ENCODE measurements at regions not wholly inside any gene's neighbourhood (a gene's known extent, or its start where the extent isn't known, plus 50 kb on each side); places are given as distances from the start of the nearest gene placed in this dataset.

DNA sequence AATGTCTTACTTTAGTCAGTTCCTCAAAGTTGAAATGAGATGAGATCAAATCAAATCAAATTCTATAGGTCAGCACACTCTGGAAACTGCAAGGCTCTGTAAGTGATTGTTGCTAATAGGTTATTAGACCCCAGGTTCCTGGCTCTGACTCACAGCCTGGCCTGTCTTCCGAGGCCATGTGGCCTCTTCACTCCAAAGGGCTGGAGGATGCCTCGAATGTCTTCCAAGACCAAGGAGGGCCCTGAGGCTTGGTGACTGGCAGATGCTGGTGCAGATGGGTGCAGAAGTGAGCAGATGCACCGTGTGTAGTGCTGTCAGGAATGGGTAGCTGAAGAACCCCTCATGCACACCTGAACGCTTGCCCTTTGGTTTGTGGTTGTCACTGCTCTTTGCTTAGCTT is 113.4 kb downstream of the MAB21L3 start (continued):
- TF ChIP-seq, protein P1, sequence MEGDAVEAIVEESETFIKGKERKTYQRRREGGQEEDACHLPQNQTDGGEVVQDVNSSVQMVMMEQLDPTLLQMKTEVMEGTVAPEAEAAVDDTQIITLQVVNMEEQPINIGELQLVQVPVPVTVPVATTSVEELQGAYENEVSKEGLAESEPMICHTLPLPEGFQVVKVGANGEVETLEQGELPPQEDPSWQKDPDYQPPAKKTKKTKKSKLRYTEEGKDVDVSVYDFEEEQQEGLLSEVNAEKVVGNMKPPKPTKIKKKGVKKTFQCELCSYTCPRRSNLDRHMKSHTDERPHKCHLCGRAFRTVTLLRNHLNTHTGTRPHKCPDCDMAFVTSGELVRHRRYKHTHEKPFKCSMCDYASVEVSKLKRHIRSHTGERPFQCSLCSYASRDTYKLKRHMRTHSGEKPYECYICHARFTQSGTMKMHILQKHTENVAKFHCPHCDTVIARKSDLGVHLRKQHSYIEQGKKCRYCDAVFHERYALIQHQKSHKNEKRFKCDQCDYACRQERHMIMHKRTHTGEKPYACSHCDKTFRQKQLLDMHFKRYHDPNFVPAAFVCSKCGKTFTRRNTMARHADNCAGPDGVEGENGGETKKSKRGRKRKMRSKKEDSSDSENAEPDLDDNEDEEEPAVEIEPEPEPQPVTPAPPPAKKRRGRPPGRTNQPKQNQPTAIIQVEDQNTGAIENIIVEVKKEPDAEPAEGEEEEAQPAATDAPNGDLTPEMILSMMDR (IDR thresholded peaks at IDR 0.05), result no peak
- TF ChIP-seq SIN3A (IDR thresholded peaks at IDR 0.05; ENCODE audit: borderline replicate concordance, low read depth, low read length) (no peak), FOXM1 (IDR thresholded peaks at IDR 0.05; ENCODE audit: low read depth) (no peak), ELF1 (IDR thresholded peaks at IDR 0.05) (no peak), FOXJ3 (CRISPR knock-in tag; IDR thresholded peaks at IDR 0.05) (no peak)
- TF ChIP-seq, protein P2, sequence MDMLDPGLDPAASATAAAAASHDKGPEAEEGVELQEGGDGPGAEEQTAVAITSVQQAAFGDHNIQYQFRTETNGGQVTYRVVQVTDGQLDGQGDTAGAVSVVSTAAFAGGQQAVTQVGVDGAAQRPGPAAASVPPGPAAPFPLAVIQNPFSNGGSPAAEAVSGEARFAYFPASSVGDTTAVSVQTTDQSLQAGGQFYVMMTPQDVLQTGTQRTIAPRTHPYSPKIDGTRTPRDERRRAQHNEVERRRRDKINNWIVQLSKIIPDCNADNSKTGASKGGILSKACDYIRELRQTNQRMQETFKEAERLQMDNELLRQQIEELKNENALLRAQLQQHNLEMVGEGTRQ (IDR thresholded peaks at IDR 0.05; ENCODE audit: borderline replicate concordance, low read depth, low read length), result no peak

DNA sequence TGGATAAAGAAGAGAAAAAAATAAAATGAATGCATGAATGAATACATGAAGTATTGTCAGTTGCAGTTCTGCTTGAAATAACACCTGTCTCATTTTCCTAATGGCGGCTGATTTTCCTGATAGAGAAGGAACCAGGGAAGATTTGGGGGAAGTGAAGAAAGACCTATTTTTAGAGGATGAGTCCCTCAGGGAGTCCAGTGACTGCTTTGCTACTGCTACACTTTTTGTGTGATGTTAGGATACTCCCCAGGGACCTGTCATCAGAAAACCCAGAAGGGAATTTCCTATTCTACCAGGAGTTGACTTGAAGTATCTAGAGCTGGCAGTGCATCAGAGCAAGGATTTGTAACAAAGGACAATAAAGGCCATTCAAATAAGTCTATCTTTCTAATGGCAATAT is 114.8 kb downstream of the MAB21L3 start:
- DNase-seq, result no peak
- H3K4me2 ChIP-seq, result no peak overlapping the region
- H3K27me3 ChIP-seq (ENCODE audit: insufficient read depth), result no peaks in the 10 kb centered on the region
- H4K20me1 ChIP-seq (ENCODE audit: insufficient read depth), result no peaks in the 10 kb centered on the region
- H2AFZ ChIP-seq (ENCODE audit: low read depth), result no peak overlapping the region
- H3K36me3 ChIP-seq (replicated peaks in 1 of 2; ENCODE audit: control insufficient read depth in 1 of 2, insufficient read depth in 2 of 2, low read length in 1 of 2), result no peaks in the 10 kb centered on the region
- H3K9ac ChIP-seq, result no peak overlapping the region
- H3K4me1 ChIP-seq (ENCODE audit: control insufficient read depth in 1 of 2, insufficient read depth in 2 of 2, low read depth in 1 of 2, low read length in 1 of 2), result peaks cover 0 to 5% of the 10 kb centered on the region in 2 experiments; a peak in 1 of 4 replicates
- ChIA-PET POLR2A (no interaction called here), CTCF (interaction anchor here (1.0 to 1.8 kb wide), 2 partner anchors 87 to 259 kb away, joined by 4 read pairs; no protein-coding TSS in a partner anchor)
- WGBS (ENCODE audit: low lambda C conversion rate), result 84% methylated on average over 1 of the region's 1 CpG
- TF ChIP-seq GABPA (IDR thresholded peaks at IDR 0.05; ENCODE audit: low read depth), result no peak
- no peak for TF ChIP-seq JUND (IDR thresholded peaks at IDR 0.05)
- no peak for TF ChIP-seq GATA2 (CRISPR knock-in tag; IDR thresholded peaks at IDR 0.05)
- no peak for TF ChIP-seq RCOR1 (IDR thresholded peaks at IDR 0.05; ENCODE audit: low read length)
- no peak for TF ChIP-seq RXRA (IDR thresholded peaks at IDR 0.05; ENCODE audit: borderline replicate concordance, low read depth)
- TF ChIP-seq, protein P3, sequence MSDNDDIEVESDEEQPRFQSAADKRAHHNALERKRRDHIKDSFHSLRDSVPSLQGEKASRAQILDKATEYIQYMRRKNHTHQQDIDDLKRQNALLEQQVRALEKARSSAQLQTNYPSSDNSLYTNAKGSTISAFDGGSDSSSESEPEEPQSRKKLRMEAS (IDR thresholded peaks at IDR 0.05; ENCODE audit: low read depth), result no peak
- no peak for TF ChIP-seq ELF1 (IDR thresholded peaks at IDR 0.05)
- no peak for TF ChIP-seq NRF1 (IDR thresholded peaks at IDR 0.05; ENCODE audit: low read depth, low read length)
- TF ChIP-seq, protein P1 (IDR thresholded peaks at IDR 0.05), result no peak
- no peak for TF ChIP-seq FOSL2 (IDR thresholded peaks at IDR 0.05; ENCODE audit: borderline replicate concordance, low read depth)
- no peak for TF ChIP-seq YY1 (IDR thresholded peaks at IDR 0.05; ENCODE audit: low read depth)
- TF ChIP-seq FOXM1 (IDR thresholded peaks at IDR 0.05; ENCODE audit: low read depth), result no peak
- TF ChIP-seq, protein P2 (IDR thresholded peaks at IDR 0.05; ENCODE audit: borderline replicate concordance, low read depth, low read length), result no peak
- TF ChIP-seq SIN3A (IDR thresholded peaks at IDR 0.05; ENCODE audit: borderline replicate concordance, low read depth, low read length), result no peak
- no peak for TF ChIP-seq CHD2 (IDR thresholded peaks at IDR 0.05; ENCODE audit: low read length, partially characterized antibody)
- TF ChIP-seq, protein P4, sequence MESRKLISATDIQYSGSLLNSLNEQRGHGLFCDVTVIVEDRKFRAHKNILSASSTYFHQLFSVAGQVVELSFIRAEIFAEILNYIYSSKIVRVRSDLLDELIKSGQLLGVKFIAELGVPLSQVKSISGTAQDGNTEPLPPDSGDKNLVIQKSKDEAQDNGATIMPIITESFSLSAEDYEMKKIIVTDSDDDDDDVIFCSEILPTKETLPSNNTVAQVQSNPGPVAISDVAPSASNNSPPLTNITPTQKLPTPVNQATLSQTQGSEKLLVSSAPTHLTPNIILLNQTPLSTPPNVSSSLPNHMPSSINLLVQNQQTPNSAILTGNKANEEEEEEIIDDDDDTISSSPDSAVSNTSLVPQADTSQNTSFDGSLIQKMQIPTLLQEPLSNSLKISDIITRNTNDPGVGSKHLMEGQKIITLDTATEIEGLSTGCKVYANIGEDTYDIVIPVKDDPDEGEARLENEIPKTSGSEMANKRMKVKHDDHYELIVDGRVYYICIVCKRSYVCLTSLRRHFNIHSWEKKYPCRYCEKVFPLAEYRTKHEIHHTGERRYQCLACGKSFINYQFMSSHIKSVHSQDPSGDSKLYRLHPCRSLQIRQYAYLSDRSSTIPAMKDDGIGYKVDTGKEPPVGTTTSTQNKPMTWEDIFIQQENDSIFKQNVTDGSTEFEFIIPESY (IDR thresholded peaks at IDR 0.05; ENCODE audit: borderline replicate concordance, low read depth), result no peak
- H3K4me3 ChIP-seq (ENCODE audit: low read depth in 2 of 2, low read length in 1 of 2), result no peak overlapping the region
- no peak overlapping the region for H3K27ac ChIP-seq (ENCODE audit: low read depth in 2 of 2, low read length in 1 of 2)
- H3K9me2 ChIP-seq, result no peaks in the 10 kb centered on the region
- H3F3A ChIP-seq (replicated peaks; ENCODE audit: insufficient read depth), result no peaks in the 10 kb centered on the region
- H3K79me2 ChIP-seq (ENCODE audit: insufficient read depth), result no peaks in the 10 kb centered on the region
- H3K9me3 ChIP-seq, result no peaks in the 10 kb centered on the region

Data from SK-N-SH (cell line).